ENCODE measurements at regions not wholly inside any gene's neighbourhood (a gene's known extent, or its start where the extent isn't known, plus 50 kb on each side); places are given as distances from the start of the nearest gene placed in this dataset.

DNA sequence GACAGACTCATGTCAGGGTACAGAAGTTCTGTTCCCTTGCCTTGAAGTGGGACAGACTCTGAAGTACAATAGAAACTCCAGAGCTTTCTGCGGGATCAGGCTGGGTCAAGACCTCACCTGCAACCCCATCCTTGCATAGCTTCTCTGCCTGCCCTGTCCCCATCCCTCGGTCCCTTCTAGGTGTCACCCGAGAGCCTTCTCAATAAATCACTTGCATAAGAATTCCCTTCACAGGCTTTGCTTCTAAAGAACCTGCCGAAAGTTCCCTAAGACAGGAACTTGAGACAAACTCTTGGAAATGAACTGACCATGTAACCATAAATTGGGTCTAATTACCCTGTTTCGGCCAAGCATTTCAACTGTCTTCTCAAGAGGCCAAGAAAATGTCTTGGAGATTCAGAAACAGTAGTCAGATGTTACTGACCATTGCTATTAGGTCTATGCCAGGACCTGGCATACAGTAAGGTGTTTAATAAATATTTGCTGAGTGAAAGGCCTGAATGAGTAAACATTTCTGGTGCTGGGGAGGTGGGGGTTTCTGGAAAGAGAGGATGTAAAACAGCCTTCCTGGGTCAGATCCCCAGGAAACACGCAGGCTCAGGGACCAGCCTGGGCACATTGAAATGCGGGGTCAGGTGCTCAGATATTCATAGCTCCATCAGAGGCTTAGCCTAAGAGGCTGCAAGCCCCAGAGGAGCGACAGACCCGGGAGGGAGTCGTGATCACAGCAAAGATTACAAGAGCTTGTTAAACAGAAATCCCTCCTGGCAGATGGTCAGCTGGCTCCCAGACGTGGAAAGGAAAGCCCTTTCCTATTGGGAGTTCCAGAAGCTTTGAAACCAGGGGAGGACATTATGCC is 226.2 kb upstream of the LHX5 start:
- no peak overlapping the region for H3K4me3 ChIP-seq
- no peaks in the 10 kb centered on the region for H3K36me3 ChIP-seq
- no peak overlapping the region for H3K27ac ChIP-seq
- no peak for TF ChIP-seq POLR2A (IDR thresholded peaks at IDR 0.05)
- TF ChIP-seq POLR2AphosphoS5 (IDR thresholded peaks at IDR 0.05) = no peak
- TF ChIP-seq CTCF (IDR thresholded peaks at IDR 0.05) = no peak
- no peak for TF ChIP-seq EP300 (IDR thresholded peaks at IDR 0.05)
- H3K4me1 ChIP-seq = no peaks in the 10 kb centered on the region
- no peaks in the 10 kb centered on the region for H3K9me3 ChIP-seq
- peaks cover 63% of the 10 kb centered on the region for H3K27me3 ChIP-seq
- no peak for DNase-seq (ENCODE audit: low spot score in 2 of 2)
- WGBS = 13% methylated on average over 11 of the region's 11 CpGs

DNA sequence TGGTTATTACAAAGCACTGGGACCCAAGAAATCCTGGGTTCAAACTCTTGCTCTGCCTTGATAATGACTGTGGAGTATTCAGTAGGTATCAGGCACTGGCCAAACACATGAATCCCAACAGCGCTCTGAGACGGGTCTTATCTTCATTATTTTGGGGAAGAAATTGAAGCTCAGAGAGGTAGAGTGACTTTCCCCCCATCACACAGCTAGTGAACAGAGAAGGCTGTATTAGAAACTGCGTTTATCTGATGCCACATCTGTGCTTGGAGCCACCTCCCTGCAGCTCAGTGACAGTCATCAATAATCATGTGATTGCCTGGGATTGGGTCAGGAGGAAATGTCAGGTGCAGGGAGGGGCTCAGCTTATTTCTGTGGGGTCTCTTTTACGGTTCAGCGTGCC is 225.4 kb upstream of the LHX5 start:
- peaks cover 62% of the 10 kb centered on the region for H3K27me3 ChIP-seq
- 68% methylated on average over 5 of the region's 5 CpGs for WGBS
- no peaks in the 10 kb centered on the region for H3K9me3 ChIP-seq
- no peak for DNase-seq (ENCODE audit: low spot score in 2 of 2)
- TF ChIP-seq EP300 (IDR thresholded peaks at IDR 0.05) (no peak), POLR2AphosphoS5 (IDR thresholded peaks at IDR 0.05) (no peak), CTCF (IDR thresholded peaks at IDR 0.05) (no peak), POLR2A (IDR thresholded peaks at IDR 0.05) (no peak)
- H3K4me1 ChIP-seq = no peaks in the 10 kb centered on the region
- H3K36me3 ChIP-seq = no peaks in the 10 kb centered on the region
- H3K4me3 ChIP-seq = no peak overlapping the region
- H3K27ac ChIP-seq = no peak overlapping the region

DNA sequence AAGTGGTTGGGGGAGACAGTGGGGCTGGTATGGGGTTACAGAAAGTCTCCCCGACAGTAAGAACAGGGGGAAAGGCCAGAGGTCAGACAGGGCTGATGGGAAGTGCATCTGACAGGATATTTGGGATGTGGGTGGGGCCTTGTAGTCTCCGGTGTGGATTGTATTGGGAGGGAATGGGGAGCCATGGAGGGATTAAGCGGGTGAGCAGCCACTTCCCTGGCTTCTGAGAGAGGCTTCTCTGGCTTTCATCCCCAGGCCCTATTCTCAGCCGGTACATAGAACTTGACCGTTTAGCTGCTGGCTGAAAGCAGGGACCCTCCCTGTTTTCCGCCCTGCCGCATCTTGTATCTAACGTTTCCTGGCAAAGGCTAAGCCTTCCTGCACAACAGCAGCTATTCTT is 222.0 kb upstream of the LHX5 start:
- Histone ChIP-seq H3K36me3 (no peaks in the 10 kb centered on the region), H3K4me3 (no peak overlapping the region), H3K27ac (no peak overlapping the region), H3K4me1 (no peaks in the 10 kb centered on the region), H3K9me3 (no peaks in the 10 kb centered on the region), H3K27me3 (peaks cover 66% of the 10 kb centered on the region)
- DNase-seq (ENCODE audit: low spot score in 2 of 2) = no peak
- TF ChIP-seq CTCF (IDR thresholded peaks at IDR 0.05) (no peak), EP300 (IDR thresholded peaks at IDR 0.05) (no peak), POLR2AphosphoS5 (IDR thresholded peaks at IDR 0.05) (no peak), POLR2A (IDR thresholded peaks at IDR 0.05) (no peak)
- 63% methylated on average over 8 of the region's 8 CpGs for WGBS

GRCh38 chr12:113689047-113689610 is 217.5 kb upstream of the LHX5 start:
- H3K9me3 ChIP-seq = no peaks in the 10 kb centered on the region
- WGBS = 87% methylated on average over 9 of the region's 9 CpGs

More at GRCh38 chr12:113689047-113689610, 217.5 kb upstream of the LHX5 start:
- Histone ChIP-seq H3K4me1 (no peaks in the 10 kb centered on the region), H3K27me3 (peaks cover 34% of the 10 kb centered on the region), H3K27ac (no peak overlapping the region), H3K4me3 (no peak overlapping the region), H3K36me3 (no peaks in the 10 kb centered on the region)
- no peak for DNase-seq (ENCODE audit: low spot score in 2 of 2)
- no peak for TF ChIP-seq CTCF (IDR thresholded peaks at IDR 0.05)
